ENCODE measurements at regions not wholly inside any gene's neighbourhood (a gene's known extent, or its start where the extent isn't known, plus 50 kb on each side); places are given as distances from the start of the nearest gene placed in this dataset.

GRCh38 chr4:138964716-138965426 is 50.7 kb upstream of the NOCT start:
- DNase-seq (no peak), ATAC-seq (no peak)
- 84 to 88% methylated on average over 8 of the region's 8 CpGs for WGBS, 2 donors
- no peaks in the 10 kb centered on the region for H3K9me3 ChIP-seq
- no peak overlapping the region for H3K4me3 ChIP-seq
- TF ChIP-seq CTCF (IDR thresholded peaks at IDR 0.05) (no peak), POLR2A (IDR thresholded peaks at IDR 0.05) (no peak)
- intact Hi-C loops (cut with DNase I), result no loop called here
- no peaks in the 10 kb centered on the region for H3K4me1 ChIP-seq
- no peaks in the 10 kb centered on the region for H3K36me3 ChIP-seq (replicated peaks in 1 of 2; ENCODE audit: insufficient read depth in 1 of 2, low read depth in 2 of 2)
- no peak overlapping the region for H3K27ac ChIP-seq
- no peaks in the 10 kb centered on the region for H3K27me3 ChIP-seq

- DNase-seq, result no peak
- no peak overlapping the region for H3K4me3 ChIP-seq
- TF ChIP-seq CTCF (IDR thresholded peaks at IDR 0.05) (no peak), POLR2A (IDR thresholded peaks at IDR 0.05) (no peak)
- H3K27ac ChIP-seq, result no peak overlapping the region
- intact Hi-C loops (cut with DNase I), result no loop called here
- no peaks in the 10 kb centered on the region for H3K27me3 ChIP-seq
- 39 to 75% methylated on average over 4 of the region's 4 CpGs for WGBS, 2 donors
- no peaks in the 10 kb centered on the region for H3K36me3 ChIP-seq (replicated peaks in 1 of 2; ENCODE audit: insufficient read depth in 1 of 2, low read depth in 2 of 2)
- no peak for ATAC-seq
- H3K9me3 ChIP-seq, result no peaks in the 10 kb centered on the region
- H3K4me1 ChIP-seq, result no peaks in the 10 kb centered on the region
These were observed 52.2 kb upstream of the NOCT start for GRCh38 chr4:138963412-138963811.

GRCh38 chr4:138961664-138962063 is 53.9 kb upstream of the NOCT start:
- H3K36me3 ChIP-seq (replicated peaks in 1 of 2; ENCODE audit: insufficient read depth in 1 of 2, low read depth in 2 of 2), result no peaks in the 10 kb centered on the region
- ATAC-seq, result no peak
- no peak overlapping the region for H3K4me3 ChIP-seq
- H3K4me1 ChIP-seq, result no peaks in the 10 kb centered on the region
- no peaks in the 10 kb centered on the region for H3K9me3 ChIP-seq
- no peak for DNase-seq
- WGBS, 2 donors, result 65 to 87% methylated on average over 1 of the region's 1 CpG
- intact Hi-C loops (cut with DNase I), result no loop called here
- TF ChIP-seq CTCF (IDR thresholded peaks at IDR 0.05) (no peak), POLR2A (IDR thresholded peaks at IDR 0.05) (no peak)
- H3K27ac ChIP-seq, result no peak overlapping the region
- H3K27me3 ChIP-seq, result no peaks in the 10 kb centered on the region

GRCh38 chr4:138961129-138961528 is 54.5 kb upstream of the NOCT start:
- H3K36me3 ChIP-seq (replicated peaks in 1 of 2; ENCODE audit: insufficient read depth in 1 of 2, low read depth in 2 of 2), result no peaks in the 10 kb centered on the region
- no peak overlapping the region for H3K4me3 ChIP-seq
- DNase-seq (no peak), ATAC-seq (no peak)
- 90 to 91% methylated on average over 5 of the region's 5 CpGs for WGBS, 2 donors
- intact Hi-C loops (cut with DNase I), result no loop called here
- TF ChIP-seq CTCF (IDR thresholded peaks at IDR 0.05) (no peak), POLR2A (IDR thresholded peaks at IDR 0.05) (no peak)
- H3K27ac ChIP-seq, result no peak overlapping the region
- no peaks in the 10 kb centered on the region for H3K27me3 ChIP-seq
- no peaks in the 10 kb centered on the region for H3K9me3 ChIP-seq
- no peaks in the 10 kb centered on the region for H3K4me1 ChIP-seq

- no peaks in the 10 kb centered on the region for H3K27me3 ChIP-seq
- ATAC-seq, result no peak
- intact Hi-C loops (cut with DNase I), result no loop called here
- H3K9me3 ChIP-seq, result no peaks in the 10 kb centered on the region
- H3K4me1 ChIP-seq, result no peaks in the 10 kb centered on the region
- no peak overlapping the region for H3K27ac ChIP-seq
- 57 to 64% methylated on average over 4 of the region's 4 CpGs for WGBS, 2 donors
- no peak for TF ChIP-seq CTCF (IDR thresholded peaks at IDR 0.05)
- no peaks in the 10 kb centered on the region for H3K36me3 ChIP-seq (replicated peaks in 1 of 2; ENCODE audit: insufficient read depth in 1 of 2, low read depth in 2 of 2)
- H3K4me3 ChIP-seq, result no peak overlapping the region
- DNase-seq, result no peak
These were observed 55.3 kb upstream of the NOCT start for GRCh38 chr4:138960175-138960710.
